GM21576 (cell line): ENCODE measurements at regions not wholly inside any gene's neighbourhood (a gene's known extent, or its start where the extent isn't known, plus 50 kb on each side); places are given as distances from the start of the nearest gene placed in this dataset.
"Not testable (repeated sequence)": the region's sequence is repeated elsewhere in the genome, so short reads cannot be mapped to it uniquely, and the experiment has no call there.

Experiments
- ATAC-seq: cut with Tn5 transposase; IDR thresholded peaks from one replicate; pipeline ENCODE4 v1.9.1; 2021; ENCODE audit warnings: mild to moderate bottlenecking, moderate library complexity; ENCODE audit not compliant: unreplicated experiment

- ATAC-seq = no peak
These were observed 181.6 kb upstream of the SOX14 start for GRCh38 chr3:137582484-137582883.

- no peak for ATAC-seq
These were observed 180.9 kb upstream of the SOX14 start for GRCh38 chr3:137583256-137583655.

GRCh38 chr3:137588871-137589270, 175.2 kb upstream of the SOX14 start:
- ATAC-seq = no peak

- ATAC-seq = not testable (repeated sequence)
These were observed 168.7 kb upstream of the SOX14 start for GRCh38 chr3:137595415-137595814.

- no peak for ATAC-seq
These were observed 153.4 kb upstream of the SOX14 start for GRCh38 chr3:137610723-137611122.

- ATAC-seq = no peak
These were observed 151.8 kb upstream of the SOX14 start for GRCh38 chr3:137612291-137612690.

GRCh38 chr3:137615659-137616418, 148.3 kb upstream of the SOX14 start:
- ATAC-seq = no peak

- ATAC-seq = no peak
These were observed 122.0 kb upstream of the SOX14 start for GRCh38 chr3:137641879-137642704.

GRCh38 chr3:137642831-137643230, 121.3 kb upstream of the SOX14 start:
- ATAC-seq = no peak

GRCh38 chr3:137647179-137647578, 116.9 kb upstream of the SOX14 start:
- ATAC-seq = no peak

GRCh38 chr3:137669519-137670060, 94.5 kb upstream of the SOX14 start:
- ATAC-seq = no peak

GRCh38 chr3:137687181-137687879, 76.8 kb upstream of the SOX14 start:
- no peak for ATAC-seq

GRCh38 chr3:137692803-137693431, 71.2 kb upstream of the SOX14 start:
- no peak for ATAC-seq

- ATAC-seq = no peak
These were observed 70.3 kb upstream of the SOX14 start for GRCh38 chr3:137693791-137694190.

GRCh38 chr3:137694836-137695235, 69.3 kb upstream of the SOX14 start:
- ATAC-seq = no peak

- ATAC-seq = no peak
These were observed 68.8 kb upstream of the SOX14 start for GRCh38 chr3:137695351-137695750.

- ATAC-seq = no peak
These were observed 55.0 kb upstream of the SOX14 start for GRCh38 chr3:137709011-137709601.

- ATAC-seq = not testable (repeated sequence)
These were observed 50.1 kb upstream of the SOX14 start for GRCh38 chr3:137713965-137714364.
